Testis (tissue), 2 donors: ENCODE measurements at regions not wholly inside any gene's neighbourhood (a gene's known extent, or its start where the extent isn't known, plus 50 kb on each side); places are given as distances from the start of the nearest gene placed in this dataset.
"Not testable (repeated sequence)": the region's sequence is repeated elsewhere in the genome, so short reads cannot be mapped to it uniquely, and the experiment has no call there.

Experiments
- DNase-seq: peaks from one replicate; pipeline ENCODE4 v3.0.0-alpha.2; 2019
- H3K27ac ChIP-seq, 2 donors: fragments of 200-600 bp; sonication (generic); one replicate each; pipeline ENCODE4 v1.5.1; 2019
- H3K27me3 ChIP-seq: fragments of 200-600 bp; sonication (generic); one replicate; pipeline ENCODE4 v1.5.1; 2019
- H3K36me3 ChIP-seq: fragments of 200-600 bp; sonication (generic); one replicate; pipeline ENCODE4 v1.5.1; 2017; ENCODE audit warnings: low read depth; ENCODE audit errors: missing control alignments
- H3K4me1 ChIP-seq: fragments of 200-600 bp; sonication (generic); one replicate; pipeline ENCODE4 v1.5.1; 2019
- H3K4me3 ChIP-seq, 2 donors: fragments of 200-600 bp; sonication (generic); one replicate each; pipeline ENCODE4 v1.5.1; 2017 to 2019
- H3K9me3 ChIP-seq: fragments of 200-600 bp; sonication (generic); one replicate; pipeline ENCODE4 v1.5.1; 2017
- CTCF ChIP-seq, 3 experiments: fragments of 450-650 bp in 2 of 3; fragments of 200-600 bp in 1 of 3; sonication (generic) in 1 of 3; IDR thresholded peaks; one replicate each; pipeline ENCODE4 v1.5.1; 2016 to 2019; ENCODE audit warnings: antibody characterized with exemption in 3 of 3, mild to moderate bottlenecking in 2 of 3, moderate library complexity in 1 of 3
- POLR2A ChIP-seq: fragments of 450-650 bp; IDR thresholded peaks from one replicate; pipeline ENCODE4 v1.6.1; 2017; ENCODE audit warnings: antibody characterized with exemption, mild to moderate bottlenecking, moderate library complexity
- WGBS, 2 donors: methylation state at CpG; one replicate each; pipeline ENCODE4 v1.1.5; 2018; 5-methylcytosine and 5-hydroxymethylcytosine counted together
- intact Hi-C: fragments of 100-400 bp; cut with DNase I; formaldehyde crosslinking; loops from one replicate; pipeline ENCODE4 v1.15.1; 2023; ENCODE audit warnings: low total_unique reads

GRCh38 chr5:125457617-125458016 lies 711.2 kb upstream of the ZNF608 start:
- Histone ChIP-seq H3K36me3 (no peaks in the 10 kb centered on the region), H3K4me3 (no peak overlapping the region), H3K4me1 (no peaks in the 10 kb centered on the region), H3K9me3 (no peaks in the 10 kb centered on the region), H3K27me3 (no peaks in the 10 kb centered on the region), H3K27ac (no peak overlapping the region)
- TF ChIP-seq CTCF (IDR thresholded peaks at IDR 0.05) (no peak), POLR2A (no peak)
- DNase-seq: no peak
- 92 to 93% methylated on average over 2 to 4 of the region's 4 CpGs for WGBS, 2 donors
- intact Hi-C loops: no loop called here

- WGBS, 2 donors: 91% methylated on average over 2 of the region's 2 CpGs
- DNase-seq, H3K27me3 ChIP-seq, H3K9me3 ChIP-seq, intact Hi-C loops, H3K4me3 ChIP-seq, H3K4me1 ChIP-seq, H3K36me3 ChIP-seq, H3K27ac ChIP-seq: not testable (repeated sequence)
Measured at GRCh38 chr5:125458949-125459348, 712.5 kb upstream of the ZNF608 start.

GRCh38 chr5:125461641-125462072 lies 715.2 kb upstream of the ZNF608 start:
- 83 to 94% methylated on average over 5 of the region's 5 CpGs for WGBS, 2 donors
- no peak for TF ChIP-seq POLR2A
- TF ChIP-seq CTCF (IDR thresholded peaks at IDR 0.05): no peak
- DNase-seq: no peak

DNA sequence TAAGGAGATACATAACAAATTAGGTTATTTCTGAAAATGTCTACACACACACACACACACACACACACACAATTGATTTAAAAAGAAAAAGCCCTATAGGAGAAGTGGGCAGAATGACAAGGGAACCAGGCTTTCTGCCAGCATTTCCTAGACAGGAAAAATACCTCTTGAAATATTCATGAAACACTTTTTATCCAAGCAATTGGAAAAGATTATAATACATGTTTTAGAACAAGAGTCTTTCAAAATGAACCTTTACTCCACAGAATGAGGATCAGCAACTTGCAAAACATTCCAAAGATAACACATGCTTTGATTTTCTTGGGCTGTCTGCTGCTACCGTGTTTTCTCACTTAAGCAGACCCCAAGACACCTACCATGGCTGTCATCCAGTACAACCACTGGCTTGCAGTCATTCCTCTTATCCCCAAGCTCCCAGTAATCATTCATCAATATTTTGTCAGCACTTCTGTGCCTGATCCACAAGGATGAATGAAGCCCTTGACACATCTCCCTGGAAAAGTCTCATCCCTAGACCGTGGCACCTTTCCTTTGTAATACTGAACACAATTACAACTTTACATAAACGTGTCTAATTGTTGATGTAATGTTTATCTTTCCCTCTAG lies 717.1 kb upstream of the ZNF608 start:
- no peaks in the 10 kb centered on the region for H3K9me3 ChIP-seq
- TF ChIP-seq POLR2A: no peak
- no peak for TF ChIP-seq CTCF (IDR thresholded peaks at IDR 0.05)
- H3K4me3 ChIP-seq: no peak overlapping the region
- H3K4me1 ChIP-seq: no peaks in the 10 kb centered on the region
- no peak for DNase-seq
- intact Hi-C loops: no loop called here
- 71 to 74% methylated on average over 3 of the region's 3 CpGs for WGBS, 2 donors
- H3K36me3 ChIP-seq: no peaks in the 10 kb centered on the region
- no peaks in the 10 kb centered on the region for H3K27me3 ChIP-seq
- H3K27ac ChIP-seq: no peak overlapping the region

More at GRCh38 chr5:125461641-125462072, 715.2 kb upstream of the ZNF608 start:
- Histone ChIP-seq H3K9me3 (no peaks in the 10 kb centered on the region), H3K27ac (no peak overlapping the region), H3K27me3 (no peaks in the 10 kb centered on the region), H3K4me3 (no peak overlapping the region), H3K4me1 (no peaks in the 10 kb centered on the region), H3K36me3 (no peaks in the 10 kb centered on the region)
- intact Hi-C loops: no loop called here

GRCh38 chr5:125464847-125465432 lies 718.5 kb upstream of the ZNF608 start:
- no peak overlapping the region for H3K27ac ChIP-seq
- no peaks in the 10 kb centered on the region for H3K36me3 ChIP-seq
- H3K27me3 ChIP-seq: no peaks in the 10 kb centered on the region
- intact Hi-C loops: no loop called here
- TF ChIP-seq CTCF (IDR thresholded peaks at IDR 0.05) (no peak), POLR2A (no peak)
- H3K4me3 ChIP-seq: no peak overlapping the region
- 90 to 91% methylated on average over 5 of the region's 5 CpGs for WGBS, 2 donors
- H3K9me3 ChIP-seq: no peaks in the 10 kb centered on the region
- DNase-seq: no peak
- no peaks in the 10 kb centered on the region for H3K4me1 ChIP-seq
